GM21786 (cell line): ENCODE measurements at regions not wholly inside any gene's neighbourhood (a gene's known extent, or its start where the extent isn't known, plus 50 kb on each side); places are given as distances from the start of the nearest gene placed in this dataset.

ENCODE experiments used
- ATAC-seq: cut with Tn5 transposase; IDR thresholded peaks from one replicate; pipeline ENCODE4 v1.9.1; 2021; ENCODE audit not compliant: unreplicated experiment

DNA sequence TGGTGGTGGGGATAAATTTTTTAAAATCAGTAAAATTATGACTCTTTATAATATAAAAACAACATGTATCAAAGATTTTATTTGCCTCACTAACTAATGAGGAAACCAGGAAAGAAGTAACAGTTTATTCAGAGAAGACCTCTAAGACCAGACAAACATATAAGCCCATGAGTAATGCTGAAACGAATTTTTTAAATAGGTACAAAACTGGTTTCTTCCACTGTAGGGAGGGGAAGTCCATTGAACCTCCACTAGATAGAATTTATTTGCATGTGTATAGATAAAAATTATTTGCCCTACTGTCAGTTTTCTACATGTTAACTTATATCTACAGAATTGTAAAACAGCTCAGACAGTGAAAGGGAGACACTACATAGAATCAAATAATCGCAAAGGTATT, 86.8 kb downstream of the ZC3H11B start:
- ATAC-seq, result no peak

- ATAC-seq, result no peak
Observed at GRCh38 chr1:219523411-219523810, 89.5 kb downstream of the ZC3H11B start.

- no peak for ATAC-seq
Observed at GRCh38 chr1:219521325-219521724, 91.6 kb downstream of the ZC3H11B start.

DNA sequence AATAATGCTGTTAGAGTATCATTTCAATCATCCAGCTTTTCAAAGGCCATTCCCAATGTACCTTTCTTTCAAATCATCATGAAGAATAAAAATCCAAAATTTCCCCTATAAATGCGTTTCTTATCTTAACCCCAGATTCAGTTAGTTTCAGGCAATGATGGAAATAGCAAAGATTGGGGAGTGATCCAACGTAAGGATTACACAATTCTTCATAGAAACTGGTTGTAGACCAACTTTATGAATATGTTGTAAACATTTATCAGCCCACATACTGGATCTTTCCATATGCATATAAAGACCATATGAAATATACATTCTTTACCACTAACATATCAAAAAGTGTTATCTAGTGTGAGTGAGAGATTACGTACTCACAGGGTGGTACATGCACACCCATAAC, 92.7 kb downstream of the ZC3H11B start:
- ATAC-seq, result no peak

DNA sequence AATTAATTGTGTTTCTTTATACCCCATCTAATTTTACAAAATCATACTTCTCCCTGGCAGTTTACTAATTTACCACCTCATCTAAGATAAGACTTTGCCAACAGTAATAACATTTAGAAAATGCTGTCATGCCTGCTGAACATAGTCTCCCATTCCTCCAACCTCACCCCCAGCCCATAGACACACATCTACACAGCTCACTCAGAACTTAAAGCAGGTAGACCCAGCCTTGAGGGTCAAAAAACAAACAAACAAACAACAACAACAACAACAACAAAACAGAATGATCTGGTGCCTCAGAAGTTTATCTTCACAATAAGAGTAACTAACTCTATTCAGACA, 94.0 kb downstream of the ZC3H11B start:
- no peak for ATAC-seq

- ATAC-seq, result no peak
Observed at GRCh38 chr1:219518168-219518906, 94.6 kb downstream of the ZC3H11B start.

DNA sequence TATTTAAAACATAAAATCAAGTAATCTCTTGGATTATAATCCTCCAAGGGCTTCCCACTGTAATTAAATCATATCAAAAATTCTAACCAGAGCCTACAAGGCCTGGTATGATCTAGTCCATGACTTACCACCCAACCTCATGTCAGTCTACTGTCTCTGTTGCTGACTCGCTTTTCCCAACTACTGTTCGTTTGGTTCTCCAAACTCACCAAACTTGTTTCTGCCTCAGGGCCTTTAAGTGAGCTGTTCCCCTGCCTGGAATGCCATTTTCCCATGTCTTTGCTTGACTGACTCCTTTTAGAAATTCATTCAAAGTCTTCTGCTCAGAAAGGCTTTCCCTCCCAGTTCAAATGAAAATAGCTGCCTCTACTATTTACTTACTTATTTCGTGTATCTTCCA, 95.9 kb downstream of the ZC3H11B start:
- ATAC-seq, result no peak

DNA sequence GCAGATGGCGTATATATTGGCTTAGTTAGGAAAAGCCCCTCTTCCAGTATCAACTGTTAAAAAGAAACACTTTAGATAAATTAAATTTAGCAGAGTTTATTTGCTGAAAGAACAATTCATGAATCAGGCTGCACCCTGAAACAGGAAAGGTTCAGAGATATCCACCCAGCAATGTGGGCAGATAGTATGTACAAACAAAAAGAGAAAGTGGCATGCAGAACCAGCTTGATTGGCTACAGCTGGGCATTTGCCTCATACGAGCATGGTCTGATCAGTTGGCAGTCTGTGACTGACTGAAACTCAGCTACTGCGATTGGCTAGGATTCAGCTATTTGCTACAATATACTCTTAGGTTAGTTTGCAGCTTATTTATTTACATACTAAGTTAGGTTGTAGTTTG, 98.2 kb downstream of the ZC3H11B start:
- ATAC-seq, result no peak

DNA sequence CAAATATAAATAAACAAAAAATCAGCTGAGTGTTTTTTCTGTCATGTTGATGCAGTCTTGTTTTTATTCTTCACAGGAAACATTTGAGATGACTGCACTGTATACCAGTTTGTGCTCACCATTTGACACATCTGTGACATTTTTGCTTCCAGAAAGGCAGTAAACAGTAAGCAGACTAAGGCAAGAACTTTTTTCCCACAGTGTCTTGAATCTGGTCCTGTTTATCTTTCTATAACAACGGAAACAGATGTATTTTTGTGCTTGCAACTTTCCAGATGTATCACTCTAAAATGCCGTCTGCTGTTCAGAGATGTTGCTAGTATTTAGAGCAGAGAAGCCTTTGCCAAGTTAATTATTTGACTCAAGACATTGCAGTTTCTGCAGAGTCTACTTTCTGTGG, 105.5 kb downstream of the ZC3H11B start:
- ATAC-seq, result no peak

- no peak for ATAC-seq
Observed at GRCh38 chr1:219506936-219507335, 106.0 kb downstream of the ZC3H11B start.

- ATAC-seq, result no peak
Observed at GRCh38 chr1:219506473-219506899, 106.4 kb downstream of the ZC3H11B start.

DNA sequence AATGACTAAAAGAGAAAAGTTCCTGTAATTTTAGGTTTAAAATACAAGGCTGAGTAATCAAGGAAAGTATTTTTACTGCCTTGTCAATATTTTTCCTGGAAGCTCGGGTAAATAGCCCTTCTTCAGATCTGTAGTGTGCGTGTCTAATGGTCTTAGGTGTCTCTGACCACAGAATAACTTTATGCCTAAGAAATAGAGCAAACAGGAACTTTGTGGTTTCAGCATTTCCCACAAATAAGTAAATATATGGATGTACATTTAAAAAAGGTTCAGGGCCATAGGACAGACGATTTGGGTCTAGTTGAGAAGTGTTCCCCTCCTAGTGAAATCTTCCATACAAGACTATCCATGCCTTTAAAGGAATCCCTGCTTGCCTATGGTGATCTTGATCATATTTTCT, 107.0 kb downstream of the ZC3H11B start:
- ATAC-seq, result no peak

DNA sequence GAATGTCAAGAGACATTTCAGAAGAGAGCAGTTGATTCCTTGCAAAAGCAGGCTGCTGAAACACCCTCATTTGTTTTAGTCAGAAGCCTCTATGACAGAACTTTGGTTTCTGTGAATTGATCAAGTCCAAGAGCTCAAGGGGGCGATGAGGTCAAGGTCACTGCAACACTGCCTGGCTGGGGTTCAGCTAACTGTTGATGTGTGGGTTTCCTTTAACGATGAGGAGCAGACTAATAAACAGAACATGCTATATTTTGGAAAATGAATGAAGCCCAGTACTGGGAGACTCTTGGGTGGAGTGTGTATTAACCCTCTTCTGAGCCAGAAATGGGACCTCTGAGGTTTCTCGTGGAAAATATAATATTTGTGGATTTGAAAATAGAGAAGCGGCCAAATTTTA, 109.3 kb downstream of the ZC3H11B start:
- ATAC-seq, result no peak

GRCh38 chr1:219500327-219500897, 112.5 kb downstream of the ZC3H11B start:
- ATAC-seq, result no peak

DNA sequence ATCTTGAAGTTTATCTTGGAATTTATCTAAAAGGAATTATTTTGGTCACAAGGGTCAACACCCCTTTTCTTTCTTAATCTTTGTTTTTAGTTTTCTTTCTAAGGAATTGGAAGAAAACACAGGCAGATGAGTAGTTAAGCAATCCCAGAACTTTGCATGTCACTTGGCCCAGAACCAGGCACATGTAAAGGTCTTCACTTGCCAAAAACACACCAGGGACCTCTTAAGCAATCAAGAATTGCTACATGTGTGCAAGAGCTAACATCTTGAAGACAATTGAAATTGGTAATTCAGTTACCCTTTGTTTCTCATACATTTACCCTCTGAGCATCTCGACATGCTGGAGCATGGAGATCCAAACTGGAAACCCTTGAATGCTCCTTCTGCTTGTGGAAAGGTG, 114.2 kb downstream of the ZC3H11B start:
- ATAC-seq, result no peak

- ATAC-seq, result no peak
Observed at GRCh38 chr1:219495737-219496408, 117.0 kb downstream of the ZC3H11B start.

- ATAC-seq, result no peak
Observed at GRCh38 chr1:219492717-219493116, 120.2 kb downstream of the ZC3H11B start.

GRCh38 chr1:219490566-219490965, 122.3 kb downstream of the ZC3H11B start:
- ATAC-seq, result no peak

DNA sequence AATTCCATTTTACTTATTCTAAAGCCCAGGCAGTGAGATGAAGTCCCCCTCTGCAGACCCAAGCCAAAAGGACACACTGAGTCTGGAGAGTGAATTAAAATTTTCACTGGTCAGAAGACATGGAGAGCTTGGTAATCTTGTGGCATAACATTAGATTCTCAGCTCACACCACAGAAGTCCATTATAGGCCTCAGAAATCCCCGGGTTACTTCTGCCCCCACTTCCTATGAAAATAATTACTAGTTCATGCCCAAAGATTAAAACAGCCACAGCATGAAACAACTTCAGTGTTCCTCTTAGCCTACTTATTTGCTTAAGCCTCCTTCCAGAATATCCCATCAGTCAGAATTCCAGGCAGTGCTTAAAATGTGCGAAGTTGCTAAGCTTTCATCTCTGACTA, 123.3 kb downstream of the ZC3H11B start:
- no peak for ATAC-seq

- ATAC-seq, result no peak
Observed at GRCh38 chr1:219488275-219488674, 124.6 kb downstream of the ZC3H11B start.

- ATAC-seq, result no peak
Observed at GRCh38 chr1:219483530-219483929, 129.4 kb downstream of the ZC3H11B start.

- no peak for ATAC-seq
Observed at GRCh38 chr1:219480011-219480410, 132.9 kb downstream of the ZC3H11B start.
